ENCODE measurements at regions not wholly inside any gene's neighbourhood (a gene's known extent, or its start where the extent isn't known, plus 50 kb on each side); places are given as distances from the start of the nearest gene placed in this dataset.
"Not testable (repeated sequence)": the region's sequence is repeated elsewhere in the genome, so short reads cannot be mapped to it uniquely, and the experiment has no call there.

DNA sequence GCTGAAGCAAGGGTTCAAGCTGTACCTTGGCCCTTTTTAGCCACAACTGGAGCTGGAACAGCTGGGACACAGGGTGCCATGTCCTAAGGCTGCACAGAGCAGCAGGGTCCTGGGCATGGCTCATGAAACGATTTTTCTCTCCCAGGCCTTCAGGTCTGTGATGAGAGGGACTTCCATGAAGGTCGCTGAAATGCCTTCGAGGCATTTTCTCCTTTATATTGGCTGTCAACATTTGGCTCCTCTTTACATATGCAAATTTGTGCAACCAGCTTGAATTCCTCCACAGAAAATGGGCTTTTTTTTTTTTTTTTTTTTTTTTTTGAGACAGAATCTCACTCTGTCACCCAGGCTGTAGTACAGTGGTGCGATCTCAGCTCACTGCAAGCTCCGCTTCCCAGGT, 430.8 kb downstream of the PCDH11X start:
- Histone ChIP-seq H3K4me1 (ENCODE audit: control insufficient read depth, extremely low read depth, insufficient read depth, low read length) (no peaks in the 10 kb centered on the region), H3K4me3 (ENCODE audit: control insufficient read depth in 2 of 3, extremely low read depth in 1 of 3, insufficient read depth in 2 of 3, low read depth in 1 of 3, low read length in 3 of 3) (no peak overlapping the region), H3K79me2 (ENCODE audit: control insufficient read depth, insufficient read depth, low read length) (no peaks in the 10 kb centered on the region), H3K9me1 (ENCODE audit: control insufficient read depth, extremely low read depth, insufficient read depth, low read length) (no peaks in the 10 kb centered on the region), H2AFZ (ENCODE audit: control insufficient read depth, low read length) (no peak overlapping the region), H3K36me3 (ENCODE audit: control insufficient read depth in 2 of 2, extremely low read depth in 1 of 2, insufficient read depth in 2 of 2, low read length in 2 of 2) (no peaks in the 10 kb centered on the region), H3K9me3 (ENCODE audit: control insufficient read depth, low read depth, low read length) (peaks cover 4% of the 10 kb centered on the region), H3K27me3 (ENCODE audit: control insufficient read depth, extremely low read depth, insufficient read depth, low read length) (no peaks in the 10 kb centered on the region), H3K4me2 (ENCODE audit: control insufficient read depth, extremely low read depth, insufficient read depth, low read depth, low read length) (no peak overlapping the region), H3K9ac (ENCODE audit: control insufficient read depth, extremely low read depth, insufficient read depth, low read length) (no peak overlapping the region), H4K20me1 (ENCODE audit: control insufficient read depth, extremely low read depth, insufficient read depth, low read length) (no peaks in the 10 kb centered on the region), H3K27ac (ENCODE audit: control insufficient read depth, insufficient read depth, low read length) (no peak overlapping the region)
- no peak for DNase-seq (ENCODE audit: low read depth, low spot score)
- dilution Hi-C loops (cut with MboI; ENCODE audit: extremely low pct_ligation_motif_present, low sequenced_read_pairs), result no loop called here
- TF ChIP-seq EZH2 (IDR thresholded peaks at IDR 0.05; ENCODE audit: low read length), result no peak
- TF ChIP-seq, protein P1, sequence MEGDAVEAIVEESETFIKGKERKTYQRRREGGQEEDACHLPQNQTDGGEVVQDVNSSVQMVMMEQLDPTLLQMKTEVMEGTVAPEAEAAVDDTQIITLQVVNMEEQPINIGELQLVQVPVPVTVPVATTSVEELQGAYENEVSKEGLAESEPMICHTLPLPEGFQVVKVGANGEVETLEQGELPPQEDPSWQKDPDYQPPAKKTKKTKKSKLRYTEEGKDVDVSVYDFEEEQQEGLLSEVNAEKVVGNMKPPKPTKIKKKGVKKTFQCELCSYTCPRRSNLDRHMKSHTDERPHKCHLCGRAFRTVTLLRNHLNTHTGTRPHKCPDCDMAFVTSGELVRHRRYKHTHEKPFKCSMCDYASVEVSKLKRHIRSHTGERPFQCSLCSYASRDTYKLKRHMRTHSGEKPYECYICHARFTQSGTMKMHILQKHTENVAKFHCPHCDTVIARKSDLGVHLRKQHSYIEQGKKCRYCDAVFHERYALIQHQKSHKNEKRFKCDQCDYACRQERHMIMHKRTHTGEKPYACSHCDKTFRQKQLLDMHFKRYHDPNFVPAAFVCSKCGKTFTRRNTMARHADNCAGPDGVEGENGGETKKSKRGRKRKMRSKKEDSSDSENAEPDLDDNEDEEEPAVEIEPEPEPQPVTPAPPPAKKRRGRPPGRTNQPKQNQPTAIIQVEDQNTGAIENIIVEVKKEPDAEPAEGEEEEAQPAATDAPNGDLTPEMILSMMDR (optimal IDR thresholded peaks at IDR 0.05 in 1 of 3, IDR thresholded peaks at IDR 0.05 in 1 of 3, conservative IDR thresholded peaks at IDR 0.05 in 1 of 3; ENCODE audit: extremely low read depth in 1 of 3, insufficient read depth in 2 of 3, low read length in 3 of 3), result no peak
- FAIRE-seq, result no peak

DNA sequence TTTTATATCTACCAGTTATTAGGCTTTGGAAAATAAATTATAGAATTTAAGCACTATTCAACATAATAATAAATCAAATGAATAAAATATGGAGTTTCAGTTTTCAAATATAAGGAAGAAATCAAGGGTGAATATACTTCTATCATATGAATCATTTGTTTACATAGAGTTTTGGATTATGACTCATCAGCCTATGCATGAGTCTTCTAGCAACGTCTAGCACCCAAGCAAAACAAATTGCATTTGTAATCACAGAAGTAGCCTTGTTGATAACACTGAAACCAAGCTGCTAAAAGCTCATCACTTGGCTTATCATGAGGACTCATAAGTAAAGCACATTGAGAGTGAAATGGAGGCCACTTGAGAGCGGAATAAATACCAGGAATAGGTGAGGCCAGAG, 434.6 kb downstream of the PCDH11X start:
- Histone ChIP-seq H3K79me2 (ENCODE audit: control insufficient read depth, insufficient read depth, low read length) (no peaks in the 10 kb centered on the region), H3K9me1 (ENCODE audit: control insufficient read depth, extremely low read depth, insufficient read depth, low read length) (no peaks in the 10 kb centered on the region), H3K9me3 (ENCODE audit: control insufficient read depth, low read depth, low read length) (peaks cover 4% of the 10 kb centered on the region), H4K20me1 (ENCODE audit: control insufficient read depth, extremely low read depth, insufficient read depth, low read length) (no peaks in the 10 kb centered on the region), H3K4me1 (ENCODE audit: control insufficient read depth, extremely low read depth, insufficient read depth, low read length) (no peaks in the 10 kb centered on the region), H3K27me3 (ENCODE audit: control insufficient read depth, extremely low read depth, insufficient read depth, low read length) (no peaks in the 10 kb centered on the region), H2AFZ (ENCODE audit: control insufficient read depth, low read length) (no peak overlapping the region), H3K27ac (ENCODE audit: control insufficient read depth, insufficient read depth, low read length) (no peak overlapping the region), H3K4me2 (ENCODE audit: control insufficient read depth, extremely low read depth, insufficient read depth, low read depth, low read length) (no peak overlapping the region), H3K36me3 (ENCODE audit: control insufficient read depth in 2 of 2, extremely low read depth in 1 of 2, insufficient read depth in 2 of 2, low read length in 2 of 2) (no peaks in the 10 kb centered on the region), H3K4me3 (ENCODE audit: control insufficient read depth in 2 of 3, extremely low read depth in 1 of 3, insufficient read depth in 2 of 3, low read depth in 1 of 3, low read length in 3 of 3) (no peak overlapping the region), H3K9ac (ENCODE audit: control insufficient read depth, extremely low read depth, insufficient read depth, low read length) (no peak overlapping the region)
- dilution Hi-C loops (cut with MboI; ENCODE audit: extremely low pct_ligation_motif_present, low sequenced_read_pairs), result no loop called here
- FAIRE-seq, result no peak
- DNase-seq (ENCODE audit: low read depth, low spot score), result no peak
- no peak for TF ChIP-seq EZH2 (IDR thresholded peaks at IDR 0.05; ENCODE audit: low read length)
- TF ChIP-seq, protein P1 (optimal IDR thresholded peaks at IDR 0.05 in 1 of 3, IDR thresholded peaks at IDR 0.05 in 1 of 3, conservative IDR thresholded peaks at IDR 0.05 in 1 of 3; ENCODE audit: extremely low read depth in 1 of 3, insufficient read depth in 2 of 3, low read length in 3 of 3), result no peak

DNA sequence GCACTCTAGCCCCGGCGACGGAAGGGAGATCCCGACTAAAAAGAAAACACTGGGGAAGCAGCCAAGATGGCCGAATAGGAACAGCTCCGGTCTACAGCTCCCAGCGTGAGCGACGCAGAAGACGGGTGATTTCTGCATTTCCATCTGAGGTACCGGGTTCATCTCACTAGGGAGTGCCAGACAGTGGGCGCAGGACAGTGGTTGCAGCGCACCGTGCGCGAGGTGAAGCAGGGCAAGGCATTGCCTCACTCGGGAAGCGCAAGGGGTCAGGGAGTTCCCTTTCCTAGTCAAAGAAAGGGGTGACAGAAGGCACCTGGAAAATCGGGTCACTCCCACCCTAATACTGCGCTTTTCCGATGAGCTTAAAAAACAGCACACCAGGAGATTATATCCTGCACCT, 435.8 kb downstream of the PCDH11X start:
- not testable (repeated sequence) for H3K9me3 ChIP-seq (ENCODE audit: control insufficient read depth, low read depth, low read length); FAIRE-seq

More for the DNA sequence above, 435.8 kb downstream of the PCDH11X start:
- H3K4me2 ChIP-seq (ENCODE audit: control insufficient read depth, extremely low read depth, insufficient read depth, low read depth, low read length); H3K4me3 ChIP-seq (ENCODE audit: control insufficient read depth in 2 of 3, extremely low read depth in 1 of 3, insufficient read depth in 2 of 3, low read depth in 1 of 3, low read length in 3 of 3); H3K9ac ChIP-seq (ENCODE audit: control insufficient read depth, extremely low read depth, insufficient read depth, low read length); dilution Hi-C loops (cut with MboI; ENCODE audit: extremely low pct_ligation_motif_present, low sequenced_read_pairs); H4K20me1 ChIP-seq (ENCODE audit: control insufficient read depth, extremely low read depth, insufficient read depth, low read length); DNase-seq (ENCODE audit: low read depth, low spot score); H3K27me3 ChIP-seq (ENCODE audit: control insufficient read depth, extremely low read depth, insufficient read depth, low read length); H3K79me2 ChIP-seq (ENCODE audit: control insufficient read depth, insufficient read depth, low read length); H3K4me1 ChIP-seq (ENCODE audit: control insufficient read depth, extremely low read depth, insufficient read depth, low read length); H3K27ac ChIP-seq (ENCODE audit: control insufficient read depth, insufficient read depth, low read length); H3K36me3 ChIP-seq (ENCODE audit: control insufficient read depth in 2 of 2, extremely low read depth in 1 of 2, insufficient read depth in 2 of 2, low read length in 2 of 2); H3K9me1 ChIP-seq (ENCODE audit: control insufficient read depth, extremely low read depth, insufficient read depth, low read length); H2AFZ ChIP-seq (ENCODE audit: control insufficient read depth, low read length): not testable (repeated sequence)
